ENCODE measurements at regions not wholly inside any gene's neighbourhood (a gene's known extent, or its start where the extent isn't known, plus 50 kb on each side); places are given as distances from the start of the nearest gene placed in this dataset.

- Mint-ChIP-seq H3K9me3 (peaks cover 4% of the 10 kb centered on the region), H3K4me3 (no peak overlapping the region), H3K4me1 (ENCODE audit: unreplicated experiment) (peaks cover 6% of the 10 kb centered on the region), H3K36me3 (no peaks in the 10 kb centered on the region), H3K27ac (no peak overlapping the region), H3K27me3 (peaks cover 6% of the 10 kb centered on the region)
- no peak for DNase-seq (ENCODE audit: extremely low spot score, unreplicated experiment)
- no peak for TF ChIP-seq CTCF (conservative IDR thresholded peaks at IDR 0.05)
Measured at GRCh38 chr16:17793354-17793753, 322.6 kb upstream of the XYLT1 start.

- Mint-ChIP-seq H3K27me3 (no peaks in the 10 kb centered on the region), H3K4me3 (no peak overlapping the region)
Measured at GRCh38 chr16:17784073-17784472, 313.3 kb upstream of the XYLT1 start.

GRCh38 chr16:17780181-17780580 lies 309.4 kb upstream of the XYLT1 start:
- Mint-ChIP-seq H3K36me3 (no peaks in the 10 kb centered on the region), H3K4me3 (no peak overlapping the region), H3K27ac (no peak overlapping the region), H3K9me3 (no peaks in the 10 kb centered on the region), H3K4me1 (ENCODE audit: unreplicated experiment) (no peaks in the 10 kb centered on the region), H3K27me3 (peaks cover 7% of the 10 kb centered on the region)
- DNase-seq (ENCODE audit: extremely low spot score, unreplicated experiment): no peak
- TF ChIP-seq CTCF (conservative IDR thresholded peaks at IDR 0.05): no peak

More at GRCh38 chr16:17784073-17784472, 313.3 kb upstream of the XYLT1 start:
- Mint-ChIP-seq H3K27ac (no peak overlapping the region), H3K4me1 (ENCODE audit: unreplicated experiment) (no peaks in the 10 kb centered on the region), H3K9me3 (no peaks in the 10 kb centered on the region), H3K36me3 (no peaks in the 10 kb centered on the region)
- TF ChIP-seq CTCF (conservative IDR thresholded peaks at IDR 0.05): no peak
- no peak for DNase-seq (ENCODE audit: extremely low spot score, unreplicated experiment)

- Mint-ChIP-seq H3K4me3 (no peak overlapping the region), H3K9me3 (no peaks in the 10 kb centered on the region), H3K27ac (no peak overlapping the region), H3K4me1 (ENCODE audit: unreplicated experiment) (no peaks in the 10 kb centered on the region), H3K36me3 (no peaks in the 10 kb centered on the region), H3K27me3 (peaks cover 9% of the 10 kb centered on the region)
- no peak for DNase-seq (ENCODE audit: extremely low spot score, unreplicated experiment)
- no peak for TF ChIP-seq CTCF (conservative IDR thresholded peaks at IDR 0.05)
Measured at GRCh38 chr16:17777408-17777863, 306.7 kb upstream of the XYLT1 start.

- TF ChIP-seq CTCF (conservative IDR thresholded peaks at IDR 0.05): no peak
- H3K27me3 Mint-ChIP-seq: peaks cover 9% of the 10 kb centered on the region
- H3K36me3 Mint-ChIP-seq: no peaks in the 10 kb centered on the region
- H3K4me3 Mint-ChIP-seq: no peak overlapping the region
- no peaks in the 10 kb centered on the region for H3K9me3 Mint-ChIP-seq
- H3K4me1 Mint-ChIP-seq (ENCODE audit: unreplicated experiment): no peaks in the 10 kb centered on the region
- no peak overlapping the region for H3K27ac Mint-ChIP-seq
- DNase-seq (ENCODE audit: extremely low spot score, unreplicated experiment): no peak
Measured at GRCh38 chr16:17776888-17777287, 306.1 kb upstream of the XYLT1 start.

- Mint-ChIP-seq H3K4me3 (no peak overlapping the region), H3K9me3 (no peaks in the 10 kb centered on the region), H3K27ac (no peak overlapping the region), H3K36me3 (no peaks in the 10 kb centered on the region), H3K4me1 (ENCODE audit: unreplicated experiment) (no peaks in the 10 kb centered on the region), H3K27me3 (peaks cover 9% of the 10 kb centered on the region)
- no peak for DNase-seq (ENCODE audit: extremely low spot score, unreplicated experiment)
- TF ChIP-seq CTCF (conservative IDR thresholded peaks at IDR 0.05): no peak
Measured at GRCh38 chr16:17776465-17776864, 305.7 kb upstream of the XYLT1 start.

Measured in type B pancreatic cell (in vitro differentiated cells).